SK-N-SH (cell line): ENCODE measurements at regions not wholly inside any gene's neighbourhood (a gene's known extent, or its start where the extent isn't known, plus 50 kb on each side); places are given as distances from the start of the nearest gene placed in this dataset.

Experiments used
- CHD2 ChIP-seq: fragments of 150-350 bp; IDR thresholded peaks from 2 replicates; pipeline ENCODE4 v1.6.1; 2018; ENCODE audit warnings: low read length; ENCODE audit not compliant: partially characterized antibody
- CTCF ChIP-seq: fragments of 200-600 bp; sonication (generic); IDR thresholded peaks from 2 replicates; pipeline ENCODE4 v1.6.1; 2017; ENCODE audit warnings: antibody characterized with exemption, mild to moderate bottlenecking, moderate library complexity
- EP300 ChIP-seq, 2 experiments: IDR thresholded peaks; 2 replicates each; pipeline versions ENCODE4 v1.4.0 to v1.6.1; 2012; ENCODE audit warnings: borderline replicate concordance in 1 of 2, low read depth in 1 of 2, low read length in 1 of 2
- EZH2phosphoT487 ChIP-seq: fragments of 200-600 bp; sonication (generic); IDR thresholded peaks from 2 replicates; pipeline ENCODE4 v1.6.1; 2017; ENCODE audit warnings: low read depth, mixed run types, mild to moderate bottlenecking, antibody characterized with exemption, moderate library complexity, borderline replicate concordance
- IRF3 ChIP-seq: fragments of 150-350 bp; IDR thresholded peaks from 2 replicates; pipeline ENCODE4 v1.6.1; 2016; ENCODE audit warnings: mild to moderate bottlenecking, low read depth, low read length
- MAX ChIP-seq: IDR thresholded peaks from 2 replicates; pipeline ENCODE4 v1.4.0; 2012; ENCODE audit warnings: low read depth
- MEF2A ChIP-seq: IDR thresholded peaks from 2 replicates; pipeline ENCODE4 v1.4.0; 2012; ENCODE audit warnings: low read depth, borderline replicate concordance
- NFIC ChIP-seq: IDR thresholded peaks from 2 replicates; pipeline ENCODE4 v1.4.0; 2012; ENCODE audit warnings: borderline replicate concordance
- NRF1 ChIP-seq: IDR thresholded peaks from 2 replicates; pipeline ENCODE4 v1.6.1; 2012; ENCODE audit warnings: low read depth, mild to moderate bottlenecking, low read length
- POLR2AphosphoS5 ChIP-seq: IDR thresholded peaks from 2 replicates; pipeline ENCODE4 v1.6.1; 2012; ENCODE audit warnings: low read depth, low read length
- SIN3A ChIP-seq: IDR thresholded peaks from 2 replicates; pipeline ENCODE4 v1.6.1; 2012; ENCODE audit warnings: low read depth, mild to moderate bottlenecking, low read length, moderate library complexity, borderline replicate concordance
- TAF1 ChIP-seq: IDR thresholded peaks from 2 replicates; pipeline ENCODE4 v1.6.1; 2012; ENCODE audit warnings: low read depth, mild to moderate bottlenecking, low read length, moderate library complexity, borderline replicate concordance
- TCF12 ChIP-seq: IDR thresholded peaks from 2 replicates; pipeline ENCODE4 v1.4.0; 2012
- ZBTB33 ChIP-seq: IDR thresholded peaks from 2 replicates; pipeline ENCODE4 v1.4.0; 2012; ENCODE audit warnings: low read depth, borderline replicate concordance

GRCh38 chr17:72520665-72521303 lies 400.0 kb downstream of the SOX9 start:
- TF ChIP-seq CTCF (no peak), EZH2phosphoT487 (no peak), TCF12 (no peak), NRF1 (no peak), EP300 (IDR thresholded peaks at IDR 0.05; ENCODE audit: borderline replicate concordance in 1 of 2, low read depth in 1 of 2, low read length in 1 of 2) (no peak), POLR2AphosphoS5 (no peak), MEF2A (no peak), MAX (no peak), ZBTB33 (no peak), CHD2 (no peak), TAF1 (no peak), IRF3 (no peak), SIN3A (no peak), NFIC (no peak)
